K562 (cell line): ENCODE measurements at regions not wholly inside any gene's neighbourhood (a gene's known extent, or its start where the extent isn't known, plus 50 kb on each side); places are given as distances from the start of the nearest gene placed in this dataset.

Experiments
- RBBP5 ChIP-seq: fragments of 200-600 bp; sonication (generic); IDR thresholded peaks from 2 replicates; pipeline ENCODE4 v1.6.1; 2012; ENCODE audit warnings: borderline replicate concordance, mild to moderate bottlenecking, low read length, control low read depth, inconsistent platforms; ENCODE audit not compliant: insufficient read depth, poor library complexity, severe bottlenecking
- ZNF224 ChIP-seq: sonication (generic); formaldehyde crosslinking; IDR thresholded peaks from 2 replicates; pipeline ENCODE4 v1.8.0; 2022; ENCODE audit warnings: mild to moderate bottlenecking, missing genetic modification reagents
- TF ChIP-seq, protein P1 (sequence below), 2 experiments: fragments of 450-650 bp in 1 of 2; sonication (generic) in 1 of 2; formaldehyde crosslinking in 1 of 2; IDR thresholded peaks; 2 replicates each; pipeline versions ENCODE4 v1.7.1 to v1.9.0; 2016 to 2022; ENCODE audit warnings: inconsistent platforms in 1 of 2, mild to moderate bottlenecking in 1 of 2, missing genetic modification reagents in 1 of 2
- TF ChIP-seq, protein P2 (sequence below): sonication (generic); formaldehyde crosslinking; IDR thresholded peaks from 2 replicates; pipeline ENCODE4 v1.8.1; 2022; ENCODE audit warnings: missing genetic modification reagents

DNA sequence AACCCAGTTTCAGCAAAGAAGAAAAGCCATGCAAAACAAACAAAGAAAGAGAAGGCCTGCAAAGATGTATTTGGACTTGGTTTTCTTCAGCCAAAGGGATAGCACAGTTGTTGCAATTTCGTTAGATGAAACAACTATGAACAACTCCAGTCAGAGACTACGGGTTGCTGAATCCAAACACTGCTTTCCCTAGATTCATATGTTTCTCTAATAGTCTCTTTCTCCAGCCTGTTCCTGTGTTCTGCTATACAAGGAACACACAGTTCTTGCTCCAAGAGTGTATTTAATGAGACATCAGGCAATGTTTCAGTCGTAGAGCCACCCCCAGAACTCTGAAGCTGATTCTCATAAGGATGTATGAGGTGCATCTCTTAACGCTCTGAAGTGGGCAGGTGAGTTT, 162.5 kb upstream of the TBL1X start:
- TF ChIP-seq, protein P1, sequence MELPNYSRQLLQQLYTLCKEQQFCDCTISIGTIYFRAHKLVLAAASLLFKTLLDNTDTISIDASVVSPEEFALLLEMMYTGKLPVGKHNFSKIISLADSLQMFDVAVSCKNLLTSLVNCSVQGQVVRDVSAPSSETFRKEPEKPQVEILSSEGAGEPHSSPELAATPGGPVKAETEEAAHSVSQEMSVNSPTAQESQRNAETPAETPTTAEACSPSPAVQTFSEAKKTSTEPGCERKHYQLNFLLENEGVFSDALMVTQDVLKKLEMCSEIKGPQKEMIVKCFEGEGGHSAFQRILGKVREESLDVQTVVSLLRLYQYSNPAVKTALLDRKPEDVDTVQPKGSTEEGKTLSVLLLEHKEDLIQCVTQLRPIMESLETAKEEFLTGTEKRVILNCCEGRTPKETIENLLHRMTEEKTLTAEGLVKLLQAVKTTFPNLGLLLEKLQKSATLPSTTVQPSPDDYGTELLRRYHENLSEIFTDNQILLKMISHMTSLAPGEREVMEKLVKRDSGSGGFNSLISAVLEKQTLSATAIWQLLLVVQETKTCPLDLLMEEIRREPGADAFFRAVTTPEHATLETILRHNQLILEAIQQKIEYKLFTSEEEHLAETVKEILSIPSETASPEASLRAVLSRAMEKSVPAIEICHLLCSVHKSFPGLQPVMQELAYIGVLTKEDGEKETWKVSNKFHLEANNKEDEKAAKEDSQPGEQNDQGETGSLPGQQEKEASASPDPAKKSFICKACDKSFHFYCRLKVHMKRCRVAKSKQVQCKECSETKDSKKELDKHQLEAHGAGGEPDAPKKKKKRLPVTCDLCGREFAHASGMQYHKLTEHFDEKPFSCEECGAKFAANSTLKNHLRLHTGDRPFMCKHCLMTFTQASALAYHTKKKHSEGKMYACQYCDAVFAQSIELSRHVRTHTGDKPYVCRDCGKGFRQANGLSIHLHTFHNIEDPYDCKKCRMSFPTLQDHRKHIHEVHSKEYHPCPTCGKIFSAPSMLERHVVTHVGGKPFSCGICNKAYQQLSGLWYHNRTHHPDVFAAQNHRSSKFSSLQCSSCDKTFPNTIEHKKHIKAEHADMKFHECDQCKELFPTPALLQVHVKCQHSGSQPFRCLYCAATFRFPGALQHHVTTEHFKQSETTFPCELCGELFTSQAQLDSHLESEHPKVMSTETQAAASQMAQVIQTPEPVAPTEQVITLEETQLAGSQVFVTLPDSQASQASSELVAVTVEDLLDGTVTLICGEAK (IDR thresholded peaks at IDR 0.05) = no peak
- TF ChIP-seq, protein P1 (CRISPR knock-in tag; IDR thresholded peaks at IDR 0.05) = no peak
- TF ChIP-seq ZNF224 (CRISPR knock-in tag) (no peak), RBBP5 (no peak)
- TF ChIP-seq, protein P2, sequence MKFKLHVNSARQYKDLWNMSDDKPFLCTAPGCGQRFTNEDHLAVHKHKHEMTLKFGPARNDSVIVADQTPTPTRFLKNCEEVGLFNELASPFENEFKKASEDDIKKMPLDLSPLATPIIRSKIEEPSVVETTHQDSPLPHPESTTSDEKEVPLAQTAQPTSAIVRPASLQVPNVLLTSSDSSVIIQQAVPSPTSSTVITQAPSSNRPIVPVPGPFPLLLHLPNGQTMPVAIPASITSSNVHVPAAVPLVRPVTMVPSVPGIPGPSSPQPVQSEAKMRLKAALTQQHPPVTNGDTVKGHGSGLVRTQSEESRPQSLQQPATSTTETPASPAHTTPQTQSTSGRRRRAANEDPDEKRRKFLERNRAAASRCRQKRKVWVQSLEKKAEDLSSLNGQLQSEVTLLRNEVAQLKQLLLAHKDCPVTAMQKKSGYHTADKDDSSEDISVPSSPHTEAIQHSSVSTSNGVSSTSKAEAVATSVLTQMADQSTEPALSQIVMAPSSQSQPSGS (CRISPR knock-in tag) = no peak
